ENCODE measurements at regions not wholly inside any gene's neighbourhood (a gene's known extent, or its start where the extent isn't known, plus 50 kb on each side); places are given as distances from the start of the nearest gene placed in this dataset.

DNA sequence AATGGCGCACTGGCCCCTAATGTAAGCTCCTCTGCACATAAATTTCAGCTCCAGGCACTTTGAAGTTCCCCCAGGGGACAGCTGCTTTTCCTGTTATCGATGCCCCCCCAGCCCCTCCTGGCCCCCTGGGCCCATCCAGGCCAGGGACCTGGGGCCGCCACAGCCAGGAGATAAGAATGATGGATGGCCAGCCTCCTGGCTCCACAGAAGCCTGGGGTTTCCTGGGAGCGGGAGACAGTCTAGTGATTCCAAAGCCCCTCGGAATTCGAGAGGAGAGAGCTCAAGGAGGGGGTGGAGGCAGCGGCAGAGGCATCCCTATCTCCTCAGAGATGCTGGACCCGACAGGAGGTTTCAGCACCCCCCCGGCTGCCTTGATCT is 98.4 kb upstream of the HAND1 start:
- TF ChIP-seq, protein P1, sequence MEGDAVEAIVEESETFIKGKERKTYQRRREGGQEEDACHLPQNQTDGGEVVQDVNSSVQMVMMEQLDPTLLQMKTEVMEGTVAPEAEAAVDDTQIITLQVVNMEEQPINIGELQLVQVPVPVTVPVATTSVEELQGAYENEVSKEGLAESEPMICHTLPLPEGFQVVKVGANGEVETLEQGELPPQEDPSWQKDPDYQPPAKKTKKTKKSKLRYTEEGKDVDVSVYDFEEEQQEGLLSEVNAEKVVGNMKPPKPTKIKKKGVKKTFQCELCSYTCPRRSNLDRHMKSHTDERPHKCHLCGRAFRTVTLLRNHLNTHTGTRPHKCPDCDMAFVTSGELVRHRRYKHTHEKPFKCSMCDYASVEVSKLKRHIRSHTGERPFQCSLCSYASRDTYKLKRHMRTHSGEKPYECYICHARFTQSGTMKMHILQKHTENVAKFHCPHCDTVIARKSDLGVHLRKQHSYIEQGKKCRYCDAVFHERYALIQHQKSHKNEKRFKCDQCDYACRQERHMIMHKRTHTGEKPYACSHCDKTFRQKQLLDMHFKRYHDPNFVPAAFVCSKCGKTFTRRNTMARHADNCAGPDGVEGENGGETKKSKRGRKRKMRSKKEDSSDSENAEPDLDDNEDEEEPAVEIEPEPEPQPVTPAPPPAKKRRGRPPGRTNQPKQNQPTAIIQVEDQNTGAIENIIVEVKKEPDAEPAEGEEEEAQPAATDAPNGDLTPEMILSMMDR (conservative IDR thresholded peaks at IDR 0.05; ENCODE audit: low read length), result no peak
- no peak for TF ChIP-seq EZH2phosphoT487 (IDR thresholded peaks at IDR 0.05; ENCODE audit: borderline replicate concordance, low read depth, low read length)

Measured in OCI-LY7 (cell line).